Colonic mucosa (tissue), 4 donors: ENCODE measurements at regions not wholly inside any gene's neighbourhood (a gene's known extent, or its start where the extent isn't known, plus 50 kb on each side); places are given as distances from the start of the nearest gene placed in this dataset.

ENCODE experiments used
- DNase-seq: peaks from one replicate; pipeline ENCODE4 v3.0.0-alpha.2; 2020
- H3K27ac ChIP-seq: fragments of 200-600 bp; one replicate; pipeline ENCODE4 v1.8.0; 2021
- H3K27me3 ChIP-seq: fragments of 200-600 bp; one replicate; pipeline ENCODE4 v1.8.0; 2021
- H3K36me3 ChIP-seq: fragments of 200-600 bp; one replicate; pipeline ENCODE4 v1.8.0; 2021
- H3K4me1 ChIP-seq: fragments of 200-600 bp; one replicate; pipeline ENCODE4 v1.8.0; 2021; ENCODE audit warnings: mild to moderate bottlenecking
- H3K4me3 ChIP-seq: fragments of 200-600 bp; one replicate; pipeline ENCODE4 v1.8.0; 2021
- H3K9ac ChIP-seq, 2 donors: one replicate each; pipeline ENCODE4 v1.7.0; 2013; ENCODE audit warnings: control low read depth in 2 of 2, low read depth in 2 of 2, low read length in 2 of 2
- H3K9me3 ChIP-seq: fragments of 200-600 bp; one replicate; pipeline ENCODE4 v1.8.0; 2021
- intact Hi-C: fragments of 100-400 bp; cut with DNase I; formaldehyde crosslinking; loops from one replicate; pipeline ENCODE4 v1.14.1; 2022
- TF ChIP-seq, protein P1 (sequence below): fragments of 200-600 bp; IDR thresholded peaks from one replicate; pipeline ENCODE4 v1.8.0; 2022; ENCODE audit warnings: antibody characterized with exemption, mild to moderate bottlenecking
- donor health status: healthy.
- donor health status: DM: no; HTN: no; CAD: no.
- donor health status: DM: no; HTN: no; CAD: no.

DNA sequence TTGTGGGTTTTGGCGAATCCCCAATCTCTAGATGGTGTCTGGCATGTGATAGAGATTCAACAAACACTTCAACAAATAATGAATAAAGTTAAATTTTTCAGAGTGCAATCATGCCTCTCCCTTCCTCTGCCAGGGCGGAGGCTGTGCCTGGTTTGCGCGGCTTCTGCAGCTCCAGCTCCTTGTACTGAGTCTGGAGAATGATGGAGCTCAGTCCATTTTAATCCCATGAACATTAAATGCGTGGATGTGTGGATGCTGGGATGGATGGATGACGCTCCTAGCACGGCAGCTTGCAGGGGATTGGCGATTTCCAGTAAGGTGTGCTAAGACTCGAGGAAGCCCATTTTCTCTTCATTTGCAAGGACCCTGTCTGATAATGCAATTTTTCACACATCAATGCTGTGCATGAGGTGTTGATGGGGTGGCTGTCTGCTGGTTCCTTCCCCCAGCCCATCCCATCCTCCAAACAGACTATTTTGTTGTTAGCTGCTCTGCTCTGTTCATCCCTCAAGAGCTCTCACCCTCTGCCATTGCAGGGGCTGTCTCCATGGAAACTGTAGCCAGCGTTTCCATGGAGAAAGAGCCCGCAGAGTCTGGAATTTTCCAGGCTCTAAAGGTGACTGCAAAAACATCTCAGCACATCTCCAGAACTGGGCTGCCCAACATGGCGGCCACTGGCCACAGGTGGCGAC lies 92.6 kb upstream of the PEG3 start:
- Histone ChIP-seq H3K4me1 (no peaks in the 10 kb centered on the region), H3K4me3 (no peak overlapping the region), H3K36me3 (no peaks in the 10 kb centered on the region), H3K27me3 (no peaks in the 10 kb centered on the region), H3K9ac (no peak overlapping the region), H3K27ac (no peak overlapping the region), H3K9me3 (no peaks in the 10 kb centered on the region)
- TF ChIP-seq, protein P1, sequence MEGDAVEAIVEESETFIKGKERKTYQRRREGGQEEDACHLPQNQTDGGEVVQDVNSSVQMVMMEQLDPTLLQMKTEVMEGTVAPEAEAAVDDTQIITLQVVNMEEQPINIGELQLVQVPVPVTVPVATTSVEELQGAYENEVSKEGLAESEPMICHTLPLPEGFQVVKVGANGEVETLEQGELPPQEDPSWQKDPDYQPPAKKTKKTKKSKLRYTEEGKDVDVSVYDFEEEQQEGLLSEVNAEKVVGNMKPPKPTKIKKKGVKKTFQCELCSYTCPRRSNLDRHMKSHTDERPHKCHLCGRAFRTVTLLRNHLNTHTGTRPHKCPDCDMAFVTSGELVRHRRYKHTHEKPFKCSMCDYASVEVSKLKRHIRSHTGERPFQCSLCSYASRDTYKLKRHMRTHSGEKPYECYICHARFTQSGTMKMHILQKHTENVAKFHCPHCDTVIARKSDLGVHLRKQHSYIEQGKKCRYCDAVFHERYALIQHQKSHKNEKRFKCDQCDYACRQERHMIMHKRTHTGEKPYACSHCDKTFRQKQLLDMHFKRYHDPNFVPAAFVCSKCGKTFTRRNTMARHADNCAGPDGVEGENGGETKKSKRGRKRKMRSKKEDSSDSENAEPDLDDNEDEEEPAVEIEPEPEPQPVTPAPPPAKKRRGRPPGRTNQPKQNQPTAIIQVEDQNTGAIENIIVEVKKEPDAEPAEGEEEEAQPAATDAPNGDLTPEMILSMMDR: no peak
- DNase-seq: no peak
- intact Hi-C loops: no loop called here

DNA sequence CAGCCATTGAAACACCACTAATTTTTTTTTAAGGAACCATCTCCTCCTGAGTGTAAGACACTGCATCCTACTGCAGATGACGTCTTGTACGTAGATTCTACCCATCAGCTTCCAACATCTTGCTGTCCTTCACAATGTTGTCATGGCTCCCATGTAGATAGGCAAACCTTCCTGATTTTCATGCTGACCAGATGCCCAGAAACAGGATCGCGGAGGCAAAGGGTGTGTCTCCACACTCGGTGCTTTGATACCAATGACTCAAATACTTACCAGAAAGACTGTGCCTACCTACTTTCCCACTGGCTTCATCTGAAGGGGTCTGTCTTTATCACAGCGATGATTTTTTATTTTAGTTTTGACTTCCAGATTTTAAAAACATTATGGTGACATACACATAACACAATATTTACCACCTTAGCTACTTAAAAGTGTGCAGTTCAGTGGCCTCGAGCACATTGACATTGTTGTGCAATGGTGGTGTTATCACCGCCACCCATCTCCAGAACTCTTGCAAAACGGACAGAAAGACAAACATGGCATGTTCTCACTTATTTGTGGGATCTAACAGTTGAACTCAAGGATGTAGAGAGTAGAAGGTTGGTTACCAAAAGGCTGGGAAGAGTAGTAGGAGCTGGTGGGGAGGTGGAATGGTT lies 94.0 kb upstream of the PEG3 start:
- no peaks in the 10 kb centered on the region for H3K4me1 ChIP-seq
- TF ChIP-seq, protein P1: no peak
- H3K4me3 ChIP-seq: no peak overlapping the region
- no peaks in the 10 kb centered on the region for H3K36me3 ChIP-seq
- no peaks in the 10 kb centered on the region for H3K27me3 ChIP-seq
- DNase-seq: no peak
- intact Hi-C loops: no loop called here
- no peak overlapping the region for H3K27ac ChIP-seq
- no peaks in the 10 kb centered on the region for H3K9me3 ChIP-seq
- H3K9ac ChIP-seq: no peak overlapping the region

DNA sequence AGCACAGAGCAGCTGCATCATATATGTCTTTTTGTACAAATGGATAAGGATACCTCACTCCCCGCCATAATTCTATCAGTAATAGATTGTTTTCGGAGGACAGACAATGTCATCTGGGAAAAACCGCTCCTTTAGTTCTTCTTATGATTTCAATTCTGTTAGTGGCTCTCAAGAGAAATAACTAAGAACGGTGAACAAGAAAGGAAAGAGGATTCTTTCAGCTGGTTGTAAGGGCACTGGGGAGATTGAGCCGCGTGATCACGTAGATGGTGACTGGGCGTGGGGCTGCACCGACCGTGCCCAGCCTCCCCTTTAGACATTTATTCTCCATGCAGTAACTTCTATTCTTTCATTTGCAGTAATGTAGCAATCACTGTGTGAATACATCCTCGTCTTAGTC lies 99.4 kb upstream of the PEG3 start:
- intact Hi-C loops: no loop called here
- TF ChIP-seq, protein P1: no peak
- Histone ChIP-seq H3K36me3 (no peaks in the 10 kb centered on the region), H3K9me3 (no peaks in the 10 kb centered on the region), H3K27ac (no peak overlapping the region), H3K27me3 (no peaks in the 10 kb centered on the region), H3K4me1 (no peaks in the 10 kb centered on the region), H3K9ac (no peak overlapping the region), H3K4me3 (no peak overlapping the region)
- DNase-seq: no peak

DNA sequence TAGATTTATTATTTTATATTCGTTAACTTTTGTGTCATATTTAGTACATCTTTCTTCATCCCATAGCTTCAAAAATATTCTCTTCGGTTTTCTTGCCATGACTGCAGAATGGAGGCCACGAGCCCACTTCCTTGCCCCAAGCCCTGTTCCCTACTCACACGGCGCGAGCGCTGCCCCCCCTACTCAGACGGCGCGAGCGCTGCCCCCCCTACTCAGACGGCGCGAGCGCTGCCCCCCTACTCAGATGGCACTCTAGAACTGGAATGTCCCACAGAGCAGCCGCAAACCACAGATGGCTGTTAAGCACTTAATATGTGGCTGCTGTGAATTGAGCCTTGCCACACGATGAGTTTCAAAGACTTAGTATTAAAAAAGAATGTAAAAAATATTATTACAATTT lies 102.2 kb upstream of the PEG3 start:
- Histone ChIP-seq H3K9me3 (no peaks in the 10 kb centered on the region), H3K9ac (no peak overlapping the region), H3K36me3 (no peaks in the 10 kb centered on the region), H3K27me3 (no peaks in the 10 kb centered on the region), H3K4me3 (no peak overlapping the region), H3K27ac (no peak overlapping the region), H3K4me1 (no peaks in the 10 kb centered on the region)
- peak; percentile 19 for DNase-seq
- TF ChIP-seq, protein P1: no peak
- intact Hi-C loops: no loop called here

DNA sequence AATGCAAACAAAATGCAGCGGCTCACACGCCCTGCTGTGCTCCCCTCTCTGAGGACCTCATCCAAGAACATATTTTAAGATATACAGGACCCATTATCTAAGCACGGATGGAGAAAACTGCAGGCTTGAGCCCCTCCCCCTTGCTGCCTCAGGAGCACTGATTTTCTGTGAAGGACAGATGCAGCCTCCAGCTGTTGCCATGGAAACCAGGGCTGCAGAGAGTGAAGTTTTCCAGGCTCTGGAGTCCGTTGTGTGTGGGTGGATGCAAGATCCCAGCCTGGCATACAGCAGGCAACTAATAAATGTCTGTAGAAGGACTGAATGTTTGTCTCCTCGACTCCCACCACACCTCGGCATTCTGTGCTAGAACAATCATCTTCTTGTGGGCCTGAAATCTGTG lies 105.6 kb upstream of the PEG3 start:
- DNase-seq: no peak
- Histone ChIP-seq H3K4me1 (no peaks in the 10 kb centered on the region), H3K4me3 (no peak overlapping the region), H3K36me3 (no peaks in the 10 kb centered on the region), H3K27me3 (no peaks in the 10 kb centered on the region), H3K27ac (no peak overlapping the region), H3K9ac (no peak overlapping the region), H3K9me3 (no peaks in the 10 kb centered on the region)
- intact Hi-C loops: no loop called here
- TF ChIP-seq, protein P1: no peak
